HCT116 (cell line): ENCODE measurements at regions not wholly inside any gene's neighbourhood (a gene's known extent, or its start where the extent isn't known, plus 50 kb on each side); places are given as distances from the start of the nearest gene placed in this dataset.

Experiments
- CEBPB ChIP-seq: IDR thresholded peaks from 2 replicates; pipeline ENCODE4 v1.6.1; 2012; ENCODE audit warnings: low read depth
- EZH2 ChIP-seq: fragments of 200-600 bp; sonication (generic); IDR thresholded peaks from 2 replicates; pipeline ENCODE4 v1.6.1; 2017; ENCODE audit warnings: antibody characterized with exemption, mixed run types
- POLR2A ChIP-seq: IDR thresholded peaks from 2 replicates; pipeline ENCODE4 v1.7.0; 2011; ENCODE audit warnings: borderline replicate concordance; ENCODE audit not compliant: insufficient read depth, insufficient read length; ENCODE audit errors: extremely low read depth
- RAD21 ChIP-seq: IDR thresholded peaks from 2 replicates; pipeline ENCODE4 v1.6.1; 2012; ENCODE audit warnings: low read depth, mild to moderate bottlenecking
- SRF ChIP-seq: IDR thresholded peaks from 2 replicates; pipeline ENCODE4 v1.6.1; 2012; ENCODE audit warnings: low read depth
- ZFX ChIP-seq: fragments of 450-650 bp; IDR thresholded peaks from 2 replicates; pipeline ENCODE4 v1.6.1; 2017
- TF ChIP-seq, protein P1 (sequence below), 3 experiments: fragments of 200-600 bp in 1 of 3; sonication (generic) in 1 of 3; IDR thresholded peaks in 2 of 3; conservative IDR thresholded peaks in 1 of 3; 2 replicates each; pipeline ENCODE4 v1.5.1; 2012 to 2017; ENCODE audit warnings: low read depth in 2 of 3, low read length in 2 of 3, antibody characterized with exemption in 1 of 3, borderline replicate concordance in 1 of 3, control low read depth in 1 of 3, mild to moderate bottlenecking in 1 of 3, mixed read lengths in 1 of 3, mixed run types in 1 of 3, moderate library complexity in 1 of 3; ENCODE audit not compliant: insufficient read depth in 1 of 3
- TF ChIP-seq, protein P2 (sequence below): IDR thresholded peaks from 2 replicates; pipeline ENCODE4 v1.6.1; 2012; ENCODE audit warnings: low read depth

DNA sequence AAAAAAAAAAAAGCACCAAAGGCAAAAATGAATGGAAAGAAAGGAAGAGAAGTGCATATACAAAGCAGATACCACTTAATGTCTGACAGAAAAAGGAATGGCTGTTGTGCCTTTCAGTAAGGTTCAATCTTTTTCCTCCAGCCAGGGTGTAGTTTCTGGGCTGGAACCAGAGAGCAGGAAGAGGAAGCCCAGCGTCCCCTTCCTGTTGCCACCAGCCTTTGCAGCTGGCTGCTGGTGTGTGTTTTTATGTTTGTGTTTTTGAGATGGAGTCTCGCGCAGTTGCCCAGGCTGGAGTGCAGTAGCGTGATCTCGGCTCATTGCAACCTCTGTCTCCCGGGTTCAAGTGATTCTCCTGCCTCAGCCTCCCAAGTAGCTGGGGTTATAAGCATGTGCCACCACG, 64.6 kb upstream of the LTA4H start:
- TF ChIP-seq, protein P1, sequence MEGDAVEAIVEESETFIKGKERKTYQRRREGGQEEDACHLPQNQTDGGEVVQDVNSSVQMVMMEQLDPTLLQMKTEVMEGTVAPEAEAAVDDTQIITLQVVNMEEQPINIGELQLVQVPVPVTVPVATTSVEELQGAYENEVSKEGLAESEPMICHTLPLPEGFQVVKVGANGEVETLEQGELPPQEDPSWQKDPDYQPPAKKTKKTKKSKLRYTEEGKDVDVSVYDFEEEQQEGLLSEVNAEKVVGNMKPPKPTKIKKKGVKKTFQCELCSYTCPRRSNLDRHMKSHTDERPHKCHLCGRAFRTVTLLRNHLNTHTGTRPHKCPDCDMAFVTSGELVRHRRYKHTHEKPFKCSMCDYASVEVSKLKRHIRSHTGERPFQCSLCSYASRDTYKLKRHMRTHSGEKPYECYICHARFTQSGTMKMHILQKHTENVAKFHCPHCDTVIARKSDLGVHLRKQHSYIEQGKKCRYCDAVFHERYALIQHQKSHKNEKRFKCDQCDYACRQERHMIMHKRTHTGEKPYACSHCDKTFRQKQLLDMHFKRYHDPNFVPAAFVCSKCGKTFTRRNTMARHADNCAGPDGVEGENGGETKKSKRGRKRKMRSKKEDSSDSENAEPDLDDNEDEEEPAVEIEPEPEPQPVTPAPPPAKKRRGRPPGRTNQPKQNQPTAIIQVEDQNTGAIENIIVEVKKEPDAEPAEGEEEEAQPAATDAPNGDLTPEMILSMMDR (IDR thresholded peaks at IDR 0.05 in 2 of 3, conservative IDR thresholded peaks at IDR 0.05 in 1 of 3; ENCODE audit: borderline replicate concordance in 1 of 3, insufficient read depth in 1 of 3, low read depth in 2 of 3, low read length in 2 of 3), result no peak
- TF ChIP-seq EZH2 (no peak), SRF (no peak), RAD21 (no peak), ZFX (no peak), CEBPB (no peak), POLR2A (no peak)
- TF ChIP-seq, protein P2, sequence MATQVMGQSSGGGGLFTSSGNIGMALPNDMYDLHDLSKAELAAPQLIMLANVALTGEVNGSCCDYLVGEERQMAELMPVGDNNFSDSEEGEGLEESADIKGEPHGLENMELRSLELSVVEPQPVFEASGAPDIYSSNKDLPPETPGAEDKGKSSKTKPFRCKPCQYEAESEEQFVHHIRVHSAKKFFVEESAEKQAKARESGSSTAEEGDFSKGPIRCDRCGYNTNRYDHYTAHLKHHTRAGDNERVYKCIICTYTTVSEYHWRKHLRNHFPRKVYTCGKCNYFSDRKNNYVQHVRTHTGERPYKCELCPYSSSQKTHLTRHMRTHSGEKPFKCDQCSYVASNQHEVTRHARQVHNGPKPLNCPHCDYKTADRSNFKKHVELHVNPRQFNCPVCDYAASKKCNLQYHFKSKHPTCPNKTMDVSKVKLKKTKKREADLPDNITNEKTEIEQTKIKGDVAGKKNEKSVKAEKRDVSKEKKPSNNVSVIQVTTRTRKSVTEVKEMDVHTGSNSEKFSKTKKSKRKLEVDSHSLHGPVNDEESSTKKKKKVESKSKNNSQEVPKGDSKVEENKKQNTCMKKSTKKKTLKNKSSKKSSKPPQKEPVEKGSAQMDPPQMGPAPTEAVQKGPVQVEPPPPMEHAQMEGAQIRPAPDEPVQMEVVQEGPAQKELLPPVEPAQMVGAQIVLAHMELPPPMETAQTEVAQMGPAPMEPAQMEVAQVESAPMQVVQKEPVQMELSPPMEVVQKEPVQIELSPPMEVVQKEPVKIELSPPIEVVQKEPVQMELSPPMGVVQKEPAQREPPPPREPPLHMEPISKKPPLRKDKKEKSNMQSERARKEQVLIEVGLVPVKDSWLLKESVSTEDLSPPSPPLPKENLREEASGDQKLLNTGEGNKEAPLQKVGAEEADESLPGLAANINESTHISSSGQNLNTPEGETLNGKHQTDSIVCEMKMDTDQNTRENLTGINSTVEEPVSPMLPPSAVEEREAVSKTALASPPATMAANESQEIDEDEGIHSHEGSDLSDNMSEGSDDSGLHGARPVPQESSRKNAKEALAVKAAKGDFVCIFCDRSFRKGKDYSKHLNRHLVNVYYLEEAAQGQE, result no peak
